HG02763 (cell line): ENCODE measurements at regions not wholly inside any gene's neighbourhood (a gene's known extent, or its start where the extent isn't known, plus 50 kb on each side); places are given as distances from the start of the nearest gene placed in this dataset.

ENCODE experiments used
- ATAC-seq: cut with Tn5 transposase; IDR thresholded peaks from one replicate; pipeline ENCODE4 v1.9.1; 2021; ENCODE audit warnings: mild to moderate bottlenecking, moderate library complexity; ENCODE audit not compliant: unreplicated experiment

- no peak for ATAC-seq
These were observed 135.1 kb upstream of the SEL1L start for GRCh38 chr14:81668626-81669274.

GRCh38 chr14:81669308-81669707, 135.7 kb upstream of the SEL1L start:
- ATAC-seq: no peak

- no peak for ATAC-seq
These were observed 140.3 kb upstream of the SEL1L start for GRCh38 chr14:81673930-81674329.

GRCh38 chr14:81676395-81676794, 142.7 kb upstream of the SEL1L start:
- no peak for ATAC-seq

- ATAC-seq: no peak
These were observed 143.2 kb upstream of the SEL1L start for GRCh38 chr14:81676879-81677278.

GRCh38 chr14:81677736-81678135, 144.1 kb upstream of the SEL1L start:
- no peak for ATAC-seq

GRCh38 chr14:81679226-81679625, 145.6 kb upstream of the SEL1L start:
- no peak for ATAC-seq

GRCh38 chr14:81681541-81681940, 147.9 kb upstream of the SEL1L start:
- ATAC-seq: no peak

- no peak for ATAC-seq
These were observed 148.5 kb upstream of the SEL1L start for GRCh38 chr14:81682134-81682533.

GRCh38 chr14:81682701-81683100, 149.0 kb upstream of the SEL1L start:
- no peak for ATAC-seq

- no peak for ATAC-seq
These were observed 151.0 kb upstream of the SEL1L start for GRCh38 chr14:81684696-81685095.

GRCh38 chr14:81686512-81686911, 152.9 kb upstream of the SEL1L start:
- ATAC-seq: no peak

GRCh38 chr14:81691931-81692330, 158.3 kb upstream of the SEL1L start:
- no peak for ATAC-seq

- ATAC-seq: no peak
These were observed 160.8 kb upstream of the SEL1L start for GRCh38 chr14:81694419-81694818.

GRCh38 chr14:81709681-81710080, 176.0 kb upstream of the SEL1L start:
- no peak for ATAC-seq

GRCh38 chr14:81710232-81710845, 176.7 kb upstream of the SEL1L start:
- ATAC-seq: no peak

GRCh38 chr14:81715731-81716130, 182.1 kb upstream of the SEL1L start:
- ATAC-seq: no peak

GRCh38 chr14:81716953-81717352, 183.3 kb upstream of the SEL1L start:
- no peak for ATAC-seq

GRCh38 chr14:81723956-81724355, 190.3 kb upstream of the SEL1L start:
- no peak for ATAC-seq

GRCh38 chr14:81727218-81727617, 193.6 kb upstream of the SEL1L start:
- no peak for ATAC-seq

- no peak for ATAC-seq
These were observed 194.8 kb upstream of the SEL1L start for GRCh38 chr14:81728447-81728846.

- no peak for ATAC-seq
These were observed 196.0 kb upstream of the SEL1L start for GRCh38 chr14:81729622-81730021.

GRCh38 chr14:81737938-81738337, 204.3 kb upstream of the SEL1L start:
- ATAC-seq: no peak
